Neural cell (in vitro differentiated cells): ENCODE measurements at regions not wholly inside any gene's neighbourhood (a gene's known extent, or its start where the extent isn't known, plus 50 kb on each side); places are given as distances from the start of the nearest gene placed in this dataset.

Source experiments
- H2AFZ ChIP-seq: fragments of 200-600, 300-800 bp; sonication (generic), shearing (Covaris generic); 2 replicates; pipeline ENCODE4 v1.6.0; 2014; ENCODE audit warnings: low read depth, mild to moderate bottlenecking, antibody characterized with exemption, low read length, moderate library complexity
- H3F3A ChIP-seq: fragments of 200-600 bp; shearing (Covaris generic); 2 replicates; pipeline ENCODE4 v1.6.1; 2016; ENCODE audit warnings: mild to moderate bottlenecking, moderate library complexity, mixed read lengths, antibody characterized with exemption, low read length; ENCODE audit not compliant: insufficient read depth, poor library complexity, severe bottlenecking
- H3K27ac ChIP-seq: fragments of 200-600, 300-800 bp; sonication (generic), shearing (Covaris generic); 2 replicates; pipeline ENCODE4 v1.5.1; 2014; ENCODE audit warnings: mild to moderate bottlenecking, low read length, moderate library complexity
- H3K27me3 ChIP-seq: fragments of 300-800, 200-600 bp; sonication (generic), shearing (Covaris generic); 2 replicates; pipeline ENCODE4 v1.6.0; 2014; ENCODE audit warnings: mild to moderate bottlenecking, low read depth, low read length, moderate library complexity; ENCODE audit not compliant: insufficient read depth
- H3K36me3 ChIP-seq: fragments of 300-800, 200-600 bp; sonication (generic), shearing (Covaris generic); 2 replicates; pipeline ENCODE4 v1.5.1; 2014; ENCODE audit warnings: mild to moderate bottlenecking, antibody characterized with exemption, low read length, moderate library complexity; ENCODE audit not compliant: insufficient read depth
- H3K4me2 ChIP-seq: fragments of 300-800, 200-600 bp; sonication (generic), shearing (Covaris generic); 2 replicates; pipeline ENCODE4 v1.6.0; 2014; ENCODE audit warnings: mild to moderate bottlenecking, low read length
- H3K4me3 ChIP-seq: fragments of 300-800, 200-600 bp; sonication (generic), shearing (Covaris generic); 2 replicates; pipeline ENCODE4 v1.5.1; 2014; ENCODE audit warnings: mild to moderate bottlenecking, low read length, moderate library complexity
- H3K79me2 ChIP-seq: fragments of 200-600 bp; shearing (Covaris generic); replicated peaks from 2 replicates; pipeline ENCODE4 v1.6.0; 2014; ENCODE audit warnings: mild to moderate bottlenecking, low read length, moderate library complexity; ENCODE audit not compliant: insufficient read depth
- H3K9ac ChIP-seq: fragments of 300-800, 200-600 bp; sonication (generic), shearing (Covaris generic); 2 replicates; pipeline ENCODE4 v1.6.1; 2016; ENCODE audit warnings: mild to moderate bottlenecking, low read length, mixed read lengths
- H3K9me2 ChIP-seq: fragments of 200-600 bp; shearing (Covaris generic); 2 replicates; pipeline ENCODE4 v1.6.1; 2016; ENCODE audit warnings: mild to moderate bottlenecking, low read length, mixed read lengths; ENCODE audit not compliant: insufficient read depth
- H3K9me3 ChIP-seq: fragments of 200-600, 300-800 bp; sonication (generic), shearing (Covaris generic); 2 replicates; pipeline ENCODE4 v1.6.1; 2016; ENCODE audit warnings: mild to moderate bottlenecking, mixed run types, low read length, moderate library complexity, mixed read lengths
- H4K20me1 ChIP-seq: fragments of 200-600 bp; shearing (Covaris generic); 2 replicates; pipeline ENCODE4 v1.6.1; 2016; ENCODE audit warnings: mild to moderate bottlenecking, mixed run types; ENCODE audit not compliant: insufficient read depth
- CTCF ChIP-seq: fragments of 450-650 bp; IDR thresholded peaks from 2 replicates; pipeline ENCODE4 v1.5.1; 2014; ENCODE audit warnings: antibody characterized with exemption, mild to moderate bottlenecking, moderate library complexity; ENCODE audit not compliant: poor library complexity, severe bottlenecking
- EP300 ChIP-seq: fragments of 450-650 bp; conservative IDR thresholded peaks from 2 replicates; pipeline ENCODE4 v1.6.1; 2014; ENCODE audit warnings: antibody characterized with exemption, mild to moderate bottlenecking, moderate library complexity; ENCODE audit not compliant: poor library complexity, severe bottlenecking
- EZH2 ChIP-seq: fragments of 200-600, 300-800 bp; shearing (Covaris generic), sonication (generic); IDR thresholded peaks from 2 replicates; pipeline ENCODE4 v1.6.1; 2014; ENCODE audit warnings: antibody characterized with exemption, low read length, borderline replicate concordance, mild to moderate bottlenecking; ENCODE audit not compliant: insufficient read depth, poor library complexity, severe bottlenecking
- MXI1 ChIP-seq: fragments of 450-650 bp; conservative IDR thresholded peaks from 2 replicates; pipeline ENCODE4 v1.6.1; 2014; ENCODE audit warnings: antibody characterized with exemption, mild to moderate bottlenecking; ENCODE audit not compliant: poor library complexity, severe bottlenecking
- POLR2AphosphoS5 ChIP-seq: IDR thresholded peaks from 2 replicates; pipeline ENCODE4 v1.6.1; 2012
- RAD21 ChIP-seq: fragments of 450-650 bp; conservative IDR thresholded peaks from 2 replicates; pipeline ENCODE4 v1.6.1; 2014; ENCODE audit warnings: antibody characterized with exemption, mild to moderate bottlenecking, moderate library complexity
- REST ChIP-seq: IDR thresholded peaks from 2 replicates; pipeline ENCODE4 v1.6.1; 2012; ENCODE audit warnings: borderline replicate concordance
- SMC3 ChIP-seq: fragments of 450-650 bp; conservative IDR thresholded peaks from 2 replicates; pipeline ENCODE4 v1.6.1; 2014; ENCODE audit warnings: antibody characterized with exemption, mild to moderate bottlenecking, moderate library complexity; ENCODE audit not compliant: poor library complexity
- TAF1 ChIP-seq: IDR thresholded peaks from 2 replicates; pipeline ENCODE4 v1.6.1; 2012; ENCODE audit warnings: low read depth

- no peaks in the 10 kb centered on the region for H3K36me3 ChIP-seq
- H3K4me2 ChIP-seq, result no peak overlapping the region
- H3K27ac ChIP-seq, result no peak overlapping the region
- H3K9me2 ChIP-seq, result no peaks in the 10 kb centered on the region
- no peak overlapping the region for H3K4me3 ChIP-seq
- no peak for TF ChIP-seq RAD21
- H3K9me3 ChIP-seq, result no peaks in the 10 kb centered on the region
- no peaks in the 10 kb centered on the region for H3K27me3 ChIP-seq
- H4K20me1 ChIP-seq, result no peaks in the 10 kb centered on the region
- no peaks in the 10 kb centered on the region for H3K79me2 ChIP-seq
- H3F3A ChIP-seq, result no peaks in the 10 kb centered on the region
- no peak overlapping the region for H2AFZ ChIP-seq
- H3K9ac ChIP-seq, result no peak overlapping the region
Observed at GRCh38 chr4:62814510-62815047, 1594.7 kb downstream of the TECRL start.

GRCh38 chr4:62806816-62807215, 1602.4 kb downstream of the TECRL start:
- Histone ChIP-seq H3K36me3 (no peaks in the 10 kb centered on the region), H2AFZ (no peak overlapping the region), H4K20me1 (no peaks in the 10 kb centered on the region), H3K9ac (no peak overlapping the region), H3K9me3 (no peaks in the 10 kb centered on the region), H3K9me2 (no peaks in the 10 kb centered on the region), H3K4me2 (no peak overlapping the region), H3K27ac (no peak overlapping the region), H3F3A (no peaks in the 10 kb centered on the region), H3K79me2 (no peaks in the 10 kb centered on the region), H3K27me3 (no peaks in the 10 kb centered on the region), H3K4me3 (no peak overlapping the region)
- TF ChIP-seq MXI1 (no peak), REST (no peak), RAD21 (no peak), CTCF (no peak), SMC3 (no peak), EZH2 (no peak), POLR2AphosphoS5 (no peak), TAF1 (no peak)

GRCh38 chr4:62804075-62804474, 1603.9 kb downstream of the ADGRL3 start:
- Histone ChIP-seq H3K9me3 (no peaks in the 10 kb centered on the region), H3K27me3 (no peaks in the 10 kb centered on the region), H4K20me1 (no peaks in the 10 kb centered on the region), H3K9ac (no peak overlapping the region), H3K4me2 (no peak overlapping the region), H3K36me3 (no peaks in the 10 kb centered on the region), H3K9me2 (no peaks in the 10 kb centered on the region), H2AFZ (no peak overlapping the region), H3K4me3 (no peak overlapping the region), H3K27ac (no peak overlapping the region), H3F3A (no peaks in the 10 kb centered on the region), H3K79me2 (no peaks in the 10 kb centered on the region)
- TF ChIP-seq TAF1 (no peak), EZH2 (no peak), CTCF (no peak), EP300 (no peak), REST (no peak), SMC3 (no peak), RAD21 (no peak), POLR2AphosphoS5 (no peak), MXI1 (no peak)
